ENCODE measurements at regions not wholly inside any gene's neighbourhood (a gene's known extent, or its start where the extent isn't known, plus 50 kb on each side); places are given as distances from the start of the nearest gene placed in this dataset.

GRCh38 chr19:5262721-5263120 is 77.9 kb downstream of the PTPRS start:
- no peak for TF ChIP-seq CTCF (IDR thresholded peaks at IDR 0.05)
- no peak for TF ChIP-seq POLR2AphosphoS5 (IDR thresholded peaks at IDR 0.05)
- no peak for TF ChIP-seq POLR2A (IDR thresholded peaks at IDR 0.05)
- no peak for TF ChIP-seq EP300 (IDR thresholded peaks at IDR 0.05)
- DNase-seq (peak in 1 of 2 donors; percentile 28), ATAC-seq (ENCODE audit: low FRiP score in 2 of 2) (no peak)
- Histone ChIP-seq H3K27me3 (no peaks in the 10 kb centered on the region), H3K27ac (no peak overlapping the region), H3K4me1 (no peaks in the 10 kb centered on the region), H3K4me3 (no peak overlapping the region), H3K9me3 (no peaks in the 10 kb centered on the region), H3K36me3 (peaks cover 0 to 24% (median 4%) of the 10 kb centered on the region in 4 donors)
- WGBS, 2 donors = 46 to 61% methylated on average over 14 of the region's 14 CpGs

- peaks cover 0 to 37% (median 9%) of the 10 kb centered on the region in 4 donors for H3K36me3 ChIP-seq
- H3K27me3 ChIP-seq = no peaks in the 10 kb centered on the region
- ATAC-seq (ENCODE audit: low FRiP score in 2 of 2) (no peak), DNase-seq (no peak)
- no peaks in the 10 kb centered on the region for H3K4me1 ChIP-seq
- H3K27ac ChIP-seq = no peak overlapping the region
- no peak for TF ChIP-seq EP300 (IDR thresholded peaks at IDR 0.05)
- no peak for TF ChIP-seq POLR2AphosphoS5 (IDR thresholded peaks at IDR 0.05)
- TF ChIP-seq CTCF (IDR thresholded peaks at IDR 0.05) = no peak
- TF ChIP-seq POLR2A (IDR thresholded peaks at IDR 0.05) = no peak
- 58 to 73% methylated on average over 14 to 15 of the region's 15 CpGs for WGBS, 2 donors
- no peaks in the 10 kb centered on the region for H3K9me3 ChIP-seq
- no peak overlapping the region for H3K4me3 ChIP-seq
Observed at GRCh38 chr19:5261156-5261890, 79.3 kb downstream of the PTPRS start.

- Histone ChIP-seq H3K27me3 (no peaks in the 10 kb centered on the region), H3K4me1 (no peaks in the 10 kb centered on the region), H3K27ac (no peak overlapping the region), H3K36me3 (peaks cover 0 to 42% (median 10%) of the 10 kb centered on the region in 4 donors), H3K4me3 (no peak overlapping the region), H3K9me3 (peaks cover 0 to 3% (median 1%) of the 10 kb centered on the region in 4 donors)
- 80 to 83% methylated on average over 19 to 20 of the region's 20 CpGs for WGBS, 2 donors
- TF ChIP-seq POLR2AphosphoS5 (IDR thresholded peaks at IDR 0.05) (no peak), CTCF (IDR thresholded peaks at IDR 0.05) (no peak), POLR2A (IDR thresholded peaks at IDR 0.05) (no peak), EP300 (IDR thresholded peaks at IDR 0.05) (no peak)
- DNase-seq = no peak
- no peak for ATAC-seq (ENCODE audit: low FRiP score in 2 of 2)
Observed at GRCh38 chr19:5260381-5260967, 80.1 kb downstream of the PTPRS start.

- ATAC-seq (ENCODE audit: low FRiP score in 2 of 2) = no peak
- WGBS, 2 donors = 91 to 95% methylated on average over 4 of the region's 4 CpGs
- H3K27ac ChIP-seq = no peak overlapping the region
- H3K36me3 ChIP-seq = peaks cover 0 to 41% (median 12%) of the 10 kb centered on the region in 4 donors
- H3K4me1 ChIP-seq = no peaks in the 10 kb centered on the region
- no peak for TF ChIP-seq EP300 (IDR thresholded peaks at IDR 0.05)
- no peak for TF ChIP-seq POLR2A (IDR thresholded peaks at IDR 0.05)
- TF ChIP-seq CTCF (IDR thresholded peaks at IDR 0.05) = no peak
- TF ChIP-seq POLR2AphosphoS5 (IDR thresholded peaks at IDR 0.05) = no peak
- no peaks in the 10 kb centered on the region for H3K27me3 ChIP-seq
- DNase-seq = no peak
- no peak overlapping the region for H3K4me3 ChIP-seq
- peaks cover 0 to 11% (median 7%) of the 10 kb centered on the region in 4 donors for H3K9me3 ChIP-seq
Observed at GRCh38 chr19:5259750-5260149, 80.9 kb downstream of the PTPRS start.
